ENCODE measurements at regions not wholly inside any gene's neighbourhood (a gene's known extent, or its start where the extent isn't known, plus 50 kb on each side); places are given as distances from the start of the nearest gene placed in this dataset.

- TF ChIP-seq CTCF (IDR thresholded peaks at IDR 0.05) (no peak), POLR2A (IDR thresholded peaks at IDR 0.05) (no peak)
Measured at GRCh38 chr18:78884502-78884901, 95.1 kb upstream of the SALL3 start.

Measured in heart left ventricle (tissue), 13 donors.